KOPT-K1 (cell line): ENCODE measurements at regions not wholly inside any gene's neighbourhood (a gene's known extent, or its start where the extent isn't known, plus 50 kb on each side); places are given as distances from the start of the nearest gene placed in this dataset.
"Not testable (repeated sequence)": the region's sequence is repeated elsewhere in the genome, so short reads cannot be mapped to it uniquely, and the experiment has no call there.

ENCODE experiments used
- H3K27ac ChIP-seq: fragments of 200-600 bp; sonication (generic); 2 replicates; pipeline ENCODE4 v1.5.1; 2016; ENCODE audit warnings: antibody characterized with exemption, mild to moderate bottlenecking, low read depth, low read length; ENCODE audit not compliant: poor library complexity, severe bottlenecking
- H3K36me3 ChIP-seq: fragments of 200-600 bp; sonication (generic); 2 replicates; pipeline ENCODE4 v1.5.1; 2017; ENCODE audit warnings: antibody characterized with exemption, mild to moderate bottlenecking, low read length, moderate library complexity; ENCODE audit not compliant: insufficient read depth
- H3K9me3 ChIP-seq: fragments of 200-600 bp; sonication (generic); 2 replicates; pipeline ENCODE4 v1.5.1; 2017; ENCODE audit warnings: antibody characterized with exemption, low read length, mild to moderate bottlenecking; ENCODE audit not compliant: insufficient read depth, poor library complexity, severe bottlenecking

DNA sequence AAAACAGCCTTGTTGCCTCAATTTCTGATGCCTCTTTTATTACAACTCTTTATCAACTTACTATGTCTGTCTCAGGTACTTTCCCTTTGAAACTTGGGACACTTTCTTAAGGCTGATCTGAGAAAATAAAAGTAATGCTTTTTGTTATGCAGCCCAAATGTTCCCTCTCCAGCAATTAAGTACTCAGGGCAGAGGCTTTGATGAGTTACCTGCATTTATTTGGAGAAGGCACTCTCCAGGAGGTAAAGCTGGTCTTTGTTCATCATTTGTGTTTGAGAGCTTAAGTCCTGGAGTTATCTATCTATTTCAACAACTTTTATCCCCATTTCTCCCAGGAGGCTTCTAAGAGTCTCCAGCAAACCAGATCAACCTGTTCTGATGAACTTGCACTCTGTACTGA, 259.2 kb downstream of the ASXL3 start:
- no peaks in the 10 kb centered on the region for H3K9me3 ChIP-seq
- no peak overlapping the region for H3K27ac ChIP-seq
- no peaks in the 10 kb centered on the region for H3K36me3 ChIP-seq

DNA sequence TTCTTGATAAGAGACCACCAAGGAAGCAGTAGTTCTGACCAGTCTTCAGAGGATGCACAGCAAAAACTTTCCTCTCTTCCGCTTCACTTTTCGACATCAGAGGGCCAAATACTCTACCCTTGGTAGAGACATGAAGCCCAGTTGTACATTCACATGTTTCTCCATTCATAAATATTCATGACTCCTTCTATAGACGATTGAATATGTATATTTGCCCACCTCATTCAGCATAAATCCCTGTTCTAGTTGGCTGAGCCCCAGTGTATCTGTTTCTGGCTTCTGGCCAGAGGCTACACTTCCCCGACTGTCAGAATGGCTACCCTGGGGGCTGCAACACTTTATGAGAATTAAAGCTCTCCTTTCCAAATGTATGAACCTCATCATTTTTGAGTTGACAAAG, 258.5 kb downstream of the ASXL3 start:
- Histone ChIP-seq H3K27ac (no peak overlapping the region), H3K9me3 (no peaks in the 10 kb centered on the region)

GRCh38 chr18:33835419-33835818, 257.4 kb downstream of the ASXL3 start:
- no peak overlapping the region for H3K27ac ChIP-seq
- no peaks in the 10 kb centered on the region for H3K36me3 ChIP-seq
- no peaks in the 10 kb centered on the region for H3K9me3 ChIP-seq

More for the DNA sequence above, 258.5 kb downstream of the ASXL3 start:
- no peaks in the 10 kb centered on the region for H3K36me3 ChIP-seq

DNA sequence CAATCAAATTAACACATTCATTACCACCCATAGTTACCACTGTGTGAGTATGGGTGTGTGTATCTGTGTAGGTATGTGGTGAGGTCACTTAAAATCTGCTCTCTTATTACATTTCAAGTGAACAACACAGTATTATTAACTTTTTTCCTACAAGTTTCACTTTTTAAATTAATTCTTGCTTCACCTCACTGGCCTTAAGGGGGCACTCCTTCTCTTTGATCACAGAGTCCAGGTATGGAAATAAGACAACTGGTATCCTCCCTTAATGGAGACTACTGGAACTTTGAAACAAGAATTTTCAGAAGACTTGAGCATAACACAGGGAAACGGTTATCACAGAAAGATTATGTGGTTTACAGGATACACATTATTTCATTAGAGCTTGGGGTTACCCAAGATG, 255.8 kb downstream of the ASXL3 start:
- Histone ChIP-seq H3K36me3 (no peaks in the 10 kb centered on the region), H3K9me3 (no peaks in the 10 kb centered on the region)

GRCh38 chr18:33831424-33831823, 253.4 kb downstream of the ASXL3 start:
- H3K27ac ChIP-seq = no peak overlapping the region
- no peaks in the 10 kb centered on the region for H3K9me3 ChIP-seq
- no peaks in the 10 kb centered on the region for H3K36me3 ChIP-seq

More for the DNA sequence above, 255.8 kb downstream of the ASXL3 start:
- no peak overlapping the region for H3K27ac ChIP-seq

DNA sequence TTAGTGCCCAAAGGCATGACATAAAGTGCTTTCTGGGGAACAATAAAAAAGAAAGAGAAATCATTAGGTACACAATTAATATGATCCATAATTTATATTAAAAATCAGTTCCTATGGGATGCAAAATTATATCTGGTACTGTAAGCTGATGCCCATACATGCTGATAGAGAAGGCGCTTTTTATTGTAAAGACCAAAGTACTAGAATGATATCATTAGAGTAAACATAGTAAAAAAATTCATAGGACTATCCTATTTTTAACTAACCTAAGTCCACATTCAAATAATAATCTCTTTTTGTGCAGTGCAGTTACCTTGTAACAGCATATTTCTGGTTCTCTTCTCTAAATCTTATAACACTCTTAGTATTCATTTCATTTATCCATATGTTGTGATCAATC, 252.2 kb downstream of the ASXL3 start:
- Histone ChIP-seq H3K27ac (no peak overlapping the region), H3K36me3 (no peaks in the 10 kb centered on the region), H3K9me3 (no peaks in the 10 kb centered on the region)

GRCh38 chr18:33828949-33829348, 250.9 kb downstream of the ASXL3 start:
- H3K36me3 ChIP-seq = no peaks in the 10 kb centered on the region
- H3K9me3 ChIP-seq = no peaks in the 10 kb centered on the region
- H3K27ac ChIP-seq = no peak overlapping the region

- Histone ChIP-seq H3K36me3 (no peaks in the 10 kb centered on the region), H3K9me3 (no peaks in the 10 kb centered on the region), H3K27ac (no peak overlapping the region)
Observed at GRCh38 chr18:33826151-33826550, 248.1 kb downstream of the ASXL3 start.

- Histone ChIP-seq H3K36me3 (no peaks in the 10 kb centered on the region), H3K9me3 (no peaks in the 10 kb centered on the region), H3K27ac (no peak overlapping the region)
Observed at GRCh38 chr18:33821503-33821902, 243.5 kb downstream of the ASXL3 start.

DNA sequence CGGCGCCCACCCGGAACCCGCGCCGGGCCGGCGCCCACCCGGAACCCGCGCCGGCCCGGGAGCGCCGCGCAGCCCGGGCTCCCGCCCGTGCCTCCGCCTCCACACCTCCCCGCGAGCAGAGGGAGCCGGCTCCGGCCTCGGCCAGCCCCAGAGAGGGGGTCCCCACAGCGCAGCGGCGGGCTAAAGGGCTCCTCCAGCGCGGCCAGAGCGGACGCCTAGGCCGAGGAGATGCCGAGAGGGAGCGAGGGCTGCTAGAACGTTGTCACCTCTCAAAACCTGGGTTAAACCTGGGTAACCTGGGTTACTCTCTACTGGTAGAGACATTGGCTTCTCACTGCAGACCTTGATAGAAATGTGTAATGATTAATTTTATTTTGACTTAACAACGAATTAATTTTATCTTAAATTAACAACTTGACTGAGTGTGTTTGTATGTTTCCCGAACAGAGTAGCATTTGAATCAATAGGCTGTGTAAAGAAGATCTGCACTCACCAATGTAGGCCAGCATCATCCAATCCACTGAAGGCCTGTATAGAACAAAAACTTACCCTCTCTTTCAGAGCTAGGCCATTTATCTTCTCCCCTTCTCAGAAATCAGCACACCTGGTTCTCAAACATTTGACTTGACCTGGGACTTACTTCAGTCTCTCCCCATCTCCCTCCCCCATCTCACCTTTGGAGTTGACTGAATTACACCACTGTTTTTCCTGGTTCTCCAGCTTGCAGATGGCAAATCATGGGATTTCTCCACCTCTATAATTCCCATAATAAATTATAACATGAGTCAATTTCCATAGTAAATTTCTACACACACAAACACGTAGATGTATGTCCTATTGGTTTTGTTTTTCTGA, 242.7 kb downstream of the ASXL3 start:
- Histone ChIP-seq H3K36me3 (no peaks in the 10 kb centered on the region), H3K9me3 (no peaks in the 10 kb centered on the region), H3K27ac (no peak overlapping the region)

GRCh38 chr18:33819692-33820343, 241.8 kb downstream of the ASXL3 start:
- H3K36me3 ChIP-seq, H3K9me3 ChIP-seq, H3K27ac ChIP-seq: not testable (repeated sequence)

DNA sequence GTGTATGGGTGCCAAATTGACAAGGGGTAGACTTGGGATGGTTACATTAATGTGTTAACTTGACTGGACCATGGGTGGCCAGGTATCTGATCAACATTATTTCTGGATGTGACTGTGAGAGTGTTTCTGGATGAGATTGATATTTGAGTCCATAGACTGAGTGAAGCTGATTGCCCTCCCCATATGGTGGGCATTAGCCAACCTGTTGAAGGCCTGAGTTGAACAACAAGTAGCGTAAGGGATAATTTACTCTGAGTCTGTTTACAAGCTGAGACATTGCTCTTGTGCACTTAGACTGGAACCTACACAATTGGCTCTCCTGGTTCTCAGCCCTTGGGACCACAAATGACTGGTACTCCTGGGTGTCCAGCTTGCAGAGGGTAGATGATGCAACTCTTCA, 240.1 kb downstream of the ASXL3 start:
- H3K27ac ChIP-seq = no peak overlapping the region

GRCh38 chr18:33817096-33817495, 239.1 kb downstream of the ASXL3 start:
- Histone ChIP-seq H3K9me3 (no peaks in the 10 kb centered on the region), H3K36me3 (no peaks in the 10 kb centered on the region), H3K27ac (no peak overlapping the region)

More for the DNA sequence above, 240.1 kb downstream of the ASXL3 start:
- H3K36me3 ChIP-seq = no peaks in the 10 kb centered on the region
- no peaks in the 10 kb centered on the region for H3K9me3 ChIP-seq

- Histone ChIP-seq H3K27ac (no peak overlapping the region), H3K9me3 (no peaks in the 10 kb centered on the region), H3K36me3 (no peaks in the 10 kb centered on the region)
Observed at GRCh38 chr18:33814546-33814945, 236.5 kb downstream of the ASXL3 start.

DNA sequence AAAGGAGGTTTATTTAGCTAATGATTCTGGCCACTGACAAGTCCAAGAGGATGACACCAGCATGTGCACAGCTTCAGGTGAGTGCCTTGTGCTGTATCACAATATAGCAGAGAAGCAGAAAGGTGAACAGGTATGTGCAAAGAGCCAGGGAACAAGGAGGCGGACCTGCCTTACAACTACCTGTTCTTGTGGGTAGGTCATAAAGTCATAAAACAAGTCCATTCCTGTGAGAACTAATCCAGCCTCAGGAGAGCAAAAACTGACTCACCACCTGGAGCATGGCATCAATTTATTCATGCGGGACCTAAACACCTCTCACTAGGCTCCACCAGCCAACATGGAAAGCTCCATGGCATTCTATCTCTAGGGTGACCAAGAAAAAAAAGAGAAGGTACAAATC, 234.2 kb downstream of the ASXL3 start:
- Histone ChIP-seq H3K9me3 (no peaks in the 10 kb centered on the region), H3K36me3 (no peaks in the 10 kb centered on the region), H3K27ac (no peak overlapping the region)

- no peak overlapping the region for H3K27ac ChIP-seq
- no peaks in the 10 kb centered on the region for H3K9me3 ChIP-seq
- no peaks in the 10 kb centered on the region for H3K36me3 ChIP-seq
Observed at GRCh38 chr18:33805592-33805991, 227.6 kb downstream of the ASXL3 start.
